Body of pancreas (tissue), 4 donors: ENCODE measurements at regions not wholly inside any gene's neighbourhood (a gene's known extent, or its start where the extent isn't known, plus 50 kb on each side); places are given as distances from the start of the nearest gene placed in this dataset.

Source experiments
- CTCF ChIP-seq, 7 experiments: fragments of 450-650 bp in 4 of 7; fragments of 200-600 bp in 3 of 7; sonication (generic) in 3 of 7; IDR thresholded peaks; one replicate each; pipeline ENCODE4 v1.5.1; 2016 to 2019; ENCODE audit warnings: antibody characterized with exemption in 7 of 7
- POLR2A ChIP-seq, 3 donors: fragments of 450-650 bp; IDR thresholded peaks; one replicate each; pipeline ENCODE4 v1.6.1; 2016; ENCODE audit warnings: antibody characterized with exemption in 3 of 3, mild to moderate bottlenecking in 2 of 3

GRCh38 chr20:63115651-63116411 lies 100.1 kb downstream of the YTHDF1 start:
- TF ChIP-seq CTCF (IDR thresholded peaks at IDR 0.05): no peak
- no peak for TF ChIP-seq POLR2A (IDR thresholded peaks at IDR 0.05)
